Upper lobe of right lung (tissue), 1 donor: ENCODE measurements at regions not wholly inside any gene's neighbourhood (a gene's known extent, or its start where the extent isn't known, plus 50 kb on each side); places are given as distances from the start of the nearest gene placed in this dataset.
A peak's percentile ranks its signal among the peaks of the same experiment; 100 is the strongest.

Experiments used
- ATAC-seq: fragments of 200-7000 bp; cut with Tn5 transposase; one replicate; pipeline ENCODE4 v1.9.1; 2020; ENCODE audit warnings: mild to moderate bottlenecking, moderate library complexity
- DNase-seq: peaks from one replicate; pipeline ENCODE4 v3.0.0-alpha.2; 2020
- H3K27ac ChIP-seq: fragments of 200-600 bp; one replicate; pipeline ENCODE4 v1.8.0; 2022
- H3K27me3 ChIP-seq: fragments of 200-600 bp; one replicate; pipeline ENCODE4 v1.8.0; 2022; ENCODE audit warnings: mild to moderate bottlenecking
- H3K36me3 ChIP-seq: fragments of 200-600 bp; one replicate; pipeline ENCODE4 v1.8.0; 2022
- H3K4me1 ChIP-seq: fragments of 200-600 bp; one replicate; pipeline ENCODE4 v1.8.0; 2022
- H3K4me3 ChIP-seq: fragments of 200-600 bp; one replicate; pipeline ENCODE4 v1.8.0; 2022; ENCODE audit warnings: mild to moderate bottlenecking
- H3K9me3 ChIP-seq: fragments of 200-600 bp; one replicate; pipeline ENCODE4 v1.8.0; 2022
- CTCF ChIP-seq: fragments of 200-600 bp; IDR thresholded peaks from one replicate; pipeline ENCODE4 v1.8.0; 2022; ENCODE audit warnings: antibody characterized with exemption
- intact Hi-C: fragments of 100-400 bp; cut with DNase I; formaldehyde crosslinking; loops from one replicate; pipeline ENCODE4 v1.11.0; 2022
- donor health status: DM: no; HTN: yes; CAD: no; lungs with severe emphysema.

GRCh38 chr20:19833395-19833794 is 75.3 kb downstream of the RIN2 start:
- no peak overlapping the region for H3K27ac ChIP-seq

GRCh38 chr20:19834287-19834686 is 76.2 kb downstream of the RIN2 start:
- no peaks in the 10 kb centered on the region for H3K36me3 ChIP-seq
- intact Hi-C loops: no loop called here
- H3K27ac ChIP-seq: no peak overlapping the region
- no peak for TF ChIP-seq CTCF
- ATAC-seq (no peak), DNase-seq (no peak)
- H3K4me3 ChIP-seq: no peak overlapping the region
- H3K9me3 ChIP-seq: no peaks in the 10 kb centered on the region
- H3K27me3 ChIP-seq: no peaks in the 10 kb centered on the region
- no peaks in the 10 kb centered on the region for H3K4me1 ChIP-seq

More at GRCh38 chr20:19833395-19833794, 75.3 kb downstream of the RIN2 start:
- DNase-seq (no peak), ATAC-seq (no peak)
- intact Hi-C loops: no loop called here
- H3K36me3 ChIP-seq: no peaks in the 10 kb centered on the region
- H3K4me3 ChIP-seq: no peak overlapping the region
- no peaks in the 10 kb centered on the region for H3K4me1 ChIP-seq
- H3K9me3 ChIP-seq: no peaks in the 10 kb centered on the region
- no peaks in the 10 kb centered on the region for H3K27me3 ChIP-seq
- no peak for TF ChIP-seq CTCF

GRCh38 chr20:19834783-19835182 is 76.7 kb downstream of the RIN2 start:
- DNase-seq (no peak), ATAC-seq (no peak)
- H3K36me3 ChIP-seq: no peaks in the 10 kb centered on the region
- no peaks in the 10 kb centered on the region for H3K27me3 ChIP-seq
- no peak overlapping the region for H3K27ac ChIP-seq
- no peaks in the 10 kb centered on the region for H3K4me1 ChIP-seq
- intact Hi-C loops: no loop called here
- H3K4me3 ChIP-seq: no peak overlapping the region
- TF ChIP-seq CTCF: no peak
- H3K9me3 ChIP-seq: no peaks in the 10 kb centered on the region

- Histone ChIP-seq H3K27ac (no peak overlapping the region), H3K9me3 (no peaks in the 10 kb centered on the region), H3K27me3 (no peaks in the 10 kb centered on the region), H3K4me1 (no peaks in the 10 kb centered on the region), H3K4me3 (no peak overlapping the region), H3K36me3 (no peaks in the 10 kb centered on the region)
- ATAC-seq: peak; percentile 70
- DNase-seq: no peak
- no peak for TF ChIP-seq CTCF
- intact Hi-C loops: no loop called here
These were observed 77.6 kb downstream of the RIN2 start for GRCh38 chr20:19835533-19836222.

GRCh38 chr20:19838468-19838867 is 80.4 kb downstream of the RIN2 start:
- DNase-seq (no peak), ATAC-seq (no peak)
- H3K9me3 ChIP-seq: no peaks in the 10 kb centered on the region
- no peak overlapping the region for H3K27ac ChIP-seq
- no peak overlapping the region for H3K4me3 ChIP-seq
- H3K4me1 ChIP-seq: no peaks in the 10 kb centered on the region
- TF ChIP-seq CTCF: no peak
- intact Hi-C loops: no loop called here
- H3K27me3 ChIP-seq: no peaks in the 10 kb centered on the region
- no peaks in the 10 kb centered on the region for H3K36me3 ChIP-seq

- no peaks in the 10 kb centered on the region for H3K4me1 ChIP-seq
- no peak overlapping the region for H3K27ac ChIP-seq
- ATAC-seq: no peak
- no peaks in the 10 kb centered on the region for H3K36me3 ChIP-seq
- H3K9me3 ChIP-seq: no peaks in the 10 kb centered on the region
- no peak for TF ChIP-seq CTCF
- no peak overlapping the region for H3K4me3 ChIP-seq
- intact Hi-C loops: no loop called here
- no peak for DNase-seq
- no peaks in the 10 kb centered on the region for H3K27me3 ChIP-seq
These were observed 81.0 kb downstream of the RIN2 start for GRCh38 chr20:19839053-19839452.
